ENCODE measurements at regions not wholly inside any gene's neighbourhood (a gene's known extent, or its start where the extent isn't known, plus 50 kb on each side); places are given as distances from the start of the nearest gene placed in this dataset.

DNA sequence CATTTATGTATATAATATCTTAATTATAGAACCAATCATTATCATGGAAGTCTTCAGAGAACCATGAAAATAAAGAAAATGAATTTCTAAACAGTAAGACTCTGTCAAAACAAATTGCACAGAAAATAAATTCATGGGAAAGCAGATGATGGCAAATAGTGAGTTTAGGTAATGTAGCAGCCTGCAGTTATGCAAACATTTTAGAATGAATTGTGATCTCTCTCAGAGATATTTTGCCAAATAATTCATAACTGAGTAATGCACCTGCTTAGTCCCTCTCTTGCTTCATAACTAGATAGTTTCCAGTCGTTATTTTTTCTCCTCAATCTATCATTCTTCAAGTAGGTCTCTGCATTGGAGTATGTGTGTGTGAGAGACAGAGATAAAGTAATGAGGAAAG lies 492.7 kb upstream of the THBS1 start:
- H3K4me3 ChIP-seq (ENCODE audit: low read depth, low read length), result no peak overlapping the region
- TF ChIP-seq, protein P1, sequence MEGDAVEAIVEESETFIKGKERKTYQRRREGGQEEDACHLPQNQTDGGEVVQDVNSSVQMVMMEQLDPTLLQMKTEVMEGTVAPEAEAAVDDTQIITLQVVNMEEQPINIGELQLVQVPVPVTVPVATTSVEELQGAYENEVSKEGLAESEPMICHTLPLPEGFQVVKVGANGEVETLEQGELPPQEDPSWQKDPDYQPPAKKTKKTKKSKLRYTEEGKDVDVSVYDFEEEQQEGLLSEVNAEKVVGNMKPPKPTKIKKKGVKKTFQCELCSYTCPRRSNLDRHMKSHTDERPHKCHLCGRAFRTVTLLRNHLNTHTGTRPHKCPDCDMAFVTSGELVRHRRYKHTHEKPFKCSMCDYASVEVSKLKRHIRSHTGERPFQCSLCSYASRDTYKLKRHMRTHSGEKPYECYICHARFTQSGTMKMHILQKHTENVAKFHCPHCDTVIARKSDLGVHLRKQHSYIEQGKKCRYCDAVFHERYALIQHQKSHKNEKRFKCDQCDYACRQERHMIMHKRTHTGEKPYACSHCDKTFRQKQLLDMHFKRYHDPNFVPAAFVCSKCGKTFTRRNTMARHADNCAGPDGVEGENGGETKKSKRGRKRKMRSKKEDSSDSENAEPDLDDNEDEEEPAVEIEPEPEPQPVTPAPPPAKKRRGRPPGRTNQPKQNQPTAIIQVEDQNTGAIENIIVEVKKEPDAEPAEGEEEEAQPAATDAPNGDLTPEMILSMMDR (IDR thresholded peaks at IDR 0.05; ENCODE audit: borderline replicate concordance, insufficient read depth, low read depth, low read length), result no peak

DNA sequence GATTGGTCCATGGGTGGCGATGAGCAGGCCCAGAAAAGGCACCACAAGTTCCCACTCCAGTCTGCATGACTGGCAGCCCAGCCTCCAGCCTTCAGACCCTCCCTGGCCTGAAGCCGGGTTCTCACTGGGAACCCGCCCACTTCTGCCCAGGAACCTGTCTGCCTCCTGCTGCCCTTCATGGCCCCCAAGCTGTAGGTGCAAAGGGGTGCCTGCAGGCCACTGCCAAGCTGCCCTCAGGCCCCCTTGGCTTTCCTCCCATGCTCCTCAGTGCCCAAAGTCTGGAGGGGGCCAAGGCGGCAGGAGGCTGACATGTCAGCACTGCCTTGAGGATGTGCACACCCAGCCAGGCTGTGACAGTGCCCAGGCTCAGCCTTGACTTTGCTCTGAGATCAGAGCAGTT lies 488.5 kb upstream of the THBS1 start:
- H3K4me3 ChIP-seq (ENCODE audit: low read depth, low read length), result no peak overlapping the region
- TF ChIP-seq, protein P1 (IDR thresholded peaks at IDR 0.05; ENCODE audit: borderline replicate concordance, insufficient read depth, low read depth, low read length), result no peak

DNA sequence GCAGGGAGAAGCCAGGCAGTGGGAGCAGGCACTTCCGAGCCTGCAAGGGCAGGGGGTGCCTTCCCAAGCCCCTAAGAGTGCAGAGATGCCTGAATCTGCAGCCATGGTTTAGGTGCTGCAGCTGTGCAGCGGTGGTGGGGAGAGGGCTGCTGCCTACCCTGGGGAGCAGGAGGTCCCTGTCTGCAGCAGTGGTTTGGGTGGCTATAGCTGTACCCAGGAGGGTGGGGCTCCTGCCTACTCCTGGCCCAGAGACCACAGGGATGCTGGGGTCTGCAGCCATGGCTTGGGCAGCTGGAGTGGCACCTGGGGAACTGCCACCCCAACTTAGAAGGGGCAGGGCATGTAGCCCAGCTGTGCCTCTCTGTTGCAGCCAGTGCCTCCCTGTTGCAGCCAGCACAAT lies 488.1 kb upstream of the THBS1 start:
- H3K4me3 ChIP-seq (ENCODE audit: low read depth, low read length), result no peak overlapping the region
- TF ChIP-seq, protein P1 (IDR thresholded peaks at IDR 0.05; ENCODE audit: borderline replicate concordance, insufficient read depth, low read depth, low read length), result no peak

DNA sequence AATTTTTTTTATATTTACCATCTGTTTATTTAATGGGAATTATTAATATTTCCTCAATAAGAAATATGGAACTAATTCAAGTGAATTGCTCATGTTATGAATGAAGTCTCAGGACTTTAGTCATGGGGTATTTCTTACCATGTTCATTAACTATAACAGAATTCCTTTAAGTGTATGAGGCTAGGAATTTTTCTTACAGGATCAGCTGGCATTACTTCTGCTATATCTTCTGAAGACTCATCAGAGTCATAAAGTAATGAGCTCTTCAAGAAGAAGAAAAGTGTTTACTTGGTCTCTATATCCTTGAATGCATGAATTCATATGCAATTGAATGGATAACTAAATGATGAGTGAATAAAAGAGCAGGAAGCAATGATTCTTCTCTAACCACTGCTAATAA lies 486.8 kb upstream of the THBS1 start:
- H3K4me3 ChIP-seq (ENCODE audit: low read depth, low read length), result no peak overlapping the region
- TF ChIP-seq, protein P1 (IDR thresholded peaks at IDR 0.05; ENCODE audit: borderline replicate concordance, insufficient read depth, low read depth, low read length), result no peak

DNA sequence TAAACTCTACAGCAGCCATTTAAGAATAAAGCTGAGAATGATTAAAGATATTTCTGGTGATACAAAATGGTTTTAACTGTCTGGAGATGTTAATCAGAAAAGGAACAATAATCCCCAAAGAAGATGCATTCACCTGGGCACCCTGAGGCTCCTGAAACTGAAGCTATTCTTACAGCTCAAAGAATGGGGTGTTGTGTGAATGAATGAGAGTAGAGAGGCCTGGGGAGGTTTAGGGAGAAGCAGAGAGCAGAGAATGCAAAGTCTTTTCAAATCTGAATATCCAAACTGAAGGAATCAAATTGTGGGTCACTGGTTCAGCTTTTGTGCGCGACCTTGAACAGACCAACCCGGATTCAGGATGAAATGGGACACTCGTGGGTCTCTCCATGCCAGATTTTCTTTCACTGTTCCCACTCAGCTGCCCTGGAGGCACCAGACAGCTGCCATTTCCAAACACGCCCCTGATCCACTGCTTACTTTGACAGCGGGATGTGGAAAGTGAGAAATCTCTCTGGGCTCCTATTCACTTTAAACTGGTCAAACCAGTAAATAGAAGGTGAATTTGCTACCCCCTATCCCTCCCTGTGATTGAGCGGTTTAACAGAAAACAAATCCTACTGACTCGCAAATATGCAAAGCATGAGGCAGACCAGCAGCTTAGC lies 485.5 kb upstream of the THBS1 start:
- H3K4me3 ChIP-seq (ENCODE audit: low read depth, low read length), result no peak overlapping the region
- TF ChIP-seq, protein P1 (IDR thresholded peaks at IDR 0.05; ENCODE audit: borderline replicate concordance, insufficient read depth, low read depth, low read length), result no peak

DNA sequence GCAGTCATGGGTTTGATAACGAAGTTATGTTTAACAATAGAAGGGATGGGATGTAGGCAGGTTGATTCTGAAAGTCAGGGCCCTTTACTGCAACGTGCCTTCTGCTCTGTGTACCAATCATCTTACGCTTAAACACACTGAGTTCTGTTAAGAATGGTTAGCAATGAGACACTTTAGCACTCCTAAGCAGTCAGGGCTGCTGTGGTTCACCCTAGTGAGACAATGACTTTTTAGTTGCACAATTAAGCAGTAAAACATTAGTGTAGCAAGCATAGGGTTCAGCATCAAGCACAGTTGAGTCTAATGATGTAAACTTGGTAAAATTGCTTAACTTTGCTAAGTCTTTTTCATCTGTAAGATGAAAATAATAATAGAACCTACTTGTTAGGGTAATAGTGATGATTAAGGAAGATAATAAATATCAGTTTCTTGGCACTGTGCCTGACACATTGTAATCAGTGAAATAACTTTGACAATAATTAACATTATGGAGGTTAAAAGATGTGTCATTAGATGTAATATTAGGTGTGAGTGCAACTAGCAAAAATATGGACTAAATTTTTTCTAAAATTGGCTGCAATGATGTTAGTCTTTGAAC lies 484.2 kb upstream of the THBS1 start:
- H3K4me3 ChIP-seq (ENCODE audit: low read depth, low read length), result no peak overlapping the region
- TF ChIP-seq, protein P1 (IDR thresholded peaks at IDR 0.05; ENCODE audit: borderline replicate concordance, insufficient read depth, low read depth, low read length), result no peak

DNA sequence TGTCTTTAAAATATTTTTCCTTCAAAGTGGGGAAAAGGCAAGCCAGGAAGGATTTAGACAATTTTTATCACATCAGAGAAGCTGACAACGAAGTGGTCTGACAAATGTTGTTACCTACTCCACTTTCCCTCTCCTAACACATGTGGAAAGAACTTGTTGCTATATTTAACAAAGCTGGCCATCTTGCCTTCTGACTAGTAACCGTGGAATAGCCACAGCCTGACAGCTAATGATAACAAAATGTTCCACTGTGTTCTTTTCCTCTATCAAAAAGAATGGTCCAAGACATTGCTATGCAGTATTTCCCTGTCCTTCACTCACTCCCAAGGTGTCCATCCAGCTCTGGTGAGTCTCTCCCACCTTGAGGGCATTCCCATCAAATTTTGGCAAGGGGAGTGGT lies 481.4 kb upstream of the THBS1 start:
- TF ChIP-seq, protein P1 (IDR thresholded peaks at IDR 0.05; ENCODE audit: borderline replicate concordance, insufficient read depth, low read depth, low read length), result no peak

More for the DNA sequence above, 481.4 kb upstream of the THBS1 start:
- no peak overlapping the region for H3K4me3 ChIP-seq (ENCODE audit: low read depth, low read length)

Measured in GM12875 (cell line).